ENCODE measurements at regions not wholly inside any gene's neighbourhood (a gene's known extent, or its start where the extent isn't known, plus 50 kb on each side); places are given as distances from the start of the nearest gene placed in this dataset.
A peak's percentile ranks its signal among the peaks of the same experiment; 100 is the strongest.

DNA sequence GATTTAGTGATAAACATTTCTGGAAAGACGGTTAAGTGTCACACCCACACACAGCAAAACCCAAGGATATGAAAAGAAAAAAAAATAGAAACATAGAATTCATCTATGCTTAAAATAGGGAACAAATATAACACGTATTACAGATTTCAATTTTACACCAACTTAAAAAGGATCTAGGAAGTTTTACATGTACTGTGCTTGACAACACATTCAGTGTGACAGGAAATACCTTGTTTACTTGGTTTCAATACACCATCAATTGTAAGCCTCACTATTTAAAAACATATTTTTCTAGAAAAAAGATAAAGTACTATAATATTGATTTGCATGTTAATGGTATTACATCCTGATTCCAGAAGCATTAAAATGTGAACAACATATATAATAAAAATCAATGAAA lies 77.0 kb upstream of the SPRY1 start:
- DNase-seq (ENCODE audit: low read depth), result no peak

DNA sequence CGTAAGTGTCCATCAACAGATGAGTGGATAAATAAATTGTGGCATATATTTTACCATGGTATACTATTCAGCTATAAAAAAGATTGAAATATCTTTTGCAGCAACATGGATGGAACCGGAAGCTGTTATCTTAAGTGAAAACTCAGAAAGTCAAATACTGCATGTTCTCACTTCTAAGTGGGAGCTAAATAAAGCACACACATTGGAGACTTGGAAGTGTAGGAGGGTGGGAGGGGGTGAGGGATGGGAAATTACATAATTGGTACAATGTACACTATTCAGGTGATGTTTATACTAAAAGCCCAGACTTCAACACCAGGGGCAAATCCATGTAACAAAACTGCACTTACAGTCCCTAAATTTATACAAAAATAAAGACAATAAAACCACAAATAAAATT lies 72.6 kb upstream of the SPRY1 start:
- no peak for DNase-seq (ENCODE audit: low read depth)

DNA sequence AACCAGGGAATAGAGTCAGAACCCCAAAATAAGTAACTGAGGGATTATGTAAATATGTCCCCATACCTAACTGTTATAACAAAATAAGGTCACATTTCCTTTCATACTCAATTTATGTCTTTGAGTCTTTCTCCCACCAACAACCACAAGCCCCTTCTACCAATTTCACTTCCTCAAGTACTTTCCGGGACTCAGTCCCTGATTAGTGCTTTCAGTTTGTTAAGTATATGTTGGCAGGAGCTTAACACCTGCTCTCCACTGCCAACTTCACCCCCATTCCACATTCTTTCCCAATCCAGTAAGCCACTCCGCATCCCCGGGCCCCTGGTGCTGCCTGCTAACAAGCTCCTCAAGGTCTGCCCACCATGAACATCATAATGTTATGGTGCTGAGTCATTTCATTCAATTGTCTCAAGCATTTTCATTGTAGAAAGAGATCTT lies 71.3 kb upstream of the SPRY1 start:
- DNase-seq (ENCODE audit: low read depth), result no peak

DNA sequence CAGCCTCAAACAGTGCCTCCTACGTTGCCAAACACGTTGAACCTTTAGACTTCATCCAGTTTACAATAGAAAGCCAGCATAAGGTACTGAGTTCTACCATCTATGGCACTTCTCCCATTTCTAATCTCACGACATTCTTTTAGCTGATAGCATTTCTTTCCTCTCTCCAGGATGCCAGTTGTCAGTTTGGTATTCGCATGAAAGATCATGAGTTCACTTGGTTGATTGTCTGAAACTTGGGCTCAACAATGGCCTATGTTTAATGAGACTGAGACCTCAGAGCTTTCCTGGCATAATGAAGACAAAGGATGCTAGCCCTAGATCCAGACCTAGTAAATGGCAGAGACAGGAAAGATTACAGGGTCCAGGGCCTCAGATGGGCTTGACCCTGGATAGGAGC lies 69.2 kb upstream of the SPRY1 start:
- DNase-seq (ENCODE audit: low read depth), result no peak

DNA sequence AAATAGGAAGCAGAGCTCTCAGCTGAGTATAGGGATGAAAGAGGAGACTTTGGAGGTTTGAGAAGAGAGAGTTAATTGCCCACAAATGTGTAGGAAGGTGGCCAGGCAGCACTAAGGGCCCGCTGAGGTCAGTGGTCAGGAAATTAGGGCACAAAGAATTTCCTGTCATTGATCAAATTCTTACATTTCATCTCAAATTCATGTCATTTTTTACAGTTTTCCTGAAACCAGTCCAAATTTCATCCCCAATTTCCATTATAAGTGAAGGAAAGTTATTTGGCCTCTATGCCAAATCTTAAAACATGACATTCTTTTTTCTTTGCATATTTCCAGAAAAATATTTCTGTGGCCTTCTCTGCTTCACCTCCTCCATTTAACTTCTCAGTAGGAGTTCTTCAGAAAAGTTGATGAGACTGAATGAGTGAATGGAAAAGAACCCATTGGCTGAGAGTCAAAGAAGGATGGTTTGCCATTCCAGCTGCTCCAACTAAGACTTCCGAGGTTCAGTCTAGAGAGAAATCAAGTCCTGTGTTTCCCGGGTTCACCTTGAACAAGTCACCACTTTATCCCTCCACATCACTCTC lies 68.7 kb upstream of the SPRY1 start:
- DNase-seq (ENCODE audit: low read depth), result no peak

DNA sequence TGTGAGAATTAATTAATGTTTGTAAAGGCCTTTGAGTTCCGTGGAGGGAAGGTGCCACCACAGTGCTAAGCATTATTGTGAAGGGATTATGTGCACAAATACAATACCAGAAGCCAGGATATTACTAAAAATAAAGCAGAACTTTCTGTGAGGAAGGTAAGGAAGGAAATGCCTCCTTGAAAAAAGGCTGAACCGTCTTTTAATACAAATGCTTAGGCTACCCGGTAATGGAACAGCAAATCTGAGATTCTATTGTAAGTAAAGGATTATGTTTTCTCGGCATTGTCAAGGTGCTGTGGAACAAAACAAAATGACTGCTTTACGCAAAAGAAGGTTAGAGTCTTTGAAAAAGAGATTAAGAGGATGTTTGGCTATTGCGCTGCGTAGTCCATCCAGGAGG lies 57.9 kb upstream of the SPRY1 start:
- DNase-seq (ENCODE audit: low read depth), result no peak

DNA sequence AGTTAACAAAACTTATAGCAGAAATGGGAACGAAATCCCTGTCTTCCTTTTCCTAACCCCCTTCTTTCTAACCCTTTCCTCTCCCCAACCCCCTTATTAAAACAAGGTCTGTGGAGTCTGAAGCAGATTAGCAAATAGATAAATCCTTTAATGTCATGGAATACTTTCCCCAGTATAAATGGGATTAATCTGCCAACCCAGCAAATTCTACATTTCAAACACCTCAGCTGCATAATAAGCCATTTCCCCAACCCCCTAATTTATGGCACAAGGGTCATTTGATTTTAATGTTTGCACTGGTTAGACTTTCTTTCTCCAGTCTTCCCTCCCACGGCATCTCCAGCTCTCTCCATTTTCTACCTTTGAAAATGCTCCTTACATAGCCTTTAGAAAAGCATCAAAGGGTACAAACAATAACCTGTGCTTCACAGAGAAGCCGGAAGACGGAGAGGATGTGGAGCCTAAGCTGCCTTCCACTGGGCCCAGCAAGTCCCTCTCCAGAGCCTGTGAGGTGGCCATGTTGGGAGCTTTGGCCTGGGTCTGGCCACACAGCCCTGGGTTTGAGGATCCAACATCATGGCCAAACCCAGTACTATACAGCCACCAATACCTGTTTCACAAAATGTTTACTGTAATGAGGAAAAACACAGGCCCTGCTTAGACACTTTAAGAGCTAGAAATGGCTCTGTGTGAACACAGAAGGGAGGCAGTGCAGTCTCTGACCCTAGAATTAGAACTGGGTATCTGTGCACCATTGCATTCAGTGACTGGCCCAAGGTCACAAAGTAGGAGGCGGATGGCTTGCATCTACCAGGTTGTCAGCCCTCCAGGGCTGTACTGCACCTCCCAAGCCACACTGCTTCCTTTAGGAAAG lies 56.9 kb upstream of the SPRY1 start:
- DNase-seq (ENCODE audit: low read depth), result no peak

DNA sequence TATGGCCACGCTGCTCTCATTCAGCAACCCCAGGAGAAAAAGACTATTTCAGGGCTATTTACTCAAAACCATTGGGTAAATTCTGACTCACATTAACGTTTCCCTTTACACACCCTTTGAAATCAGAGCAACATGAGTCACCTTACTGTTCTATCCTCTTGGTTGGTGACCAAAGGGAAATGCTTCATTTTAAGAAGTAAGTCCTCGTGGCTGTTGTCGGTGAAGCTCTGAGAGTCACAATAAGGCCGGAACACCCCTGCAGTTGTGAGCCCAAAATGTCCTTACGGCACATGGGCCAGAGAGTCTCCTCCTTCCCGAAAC lies 56.3 kb upstream of the SPRY1 start:
- peak; percentile 79 for DNase-seq (ENCODE audit: low read depth)

DNA sequence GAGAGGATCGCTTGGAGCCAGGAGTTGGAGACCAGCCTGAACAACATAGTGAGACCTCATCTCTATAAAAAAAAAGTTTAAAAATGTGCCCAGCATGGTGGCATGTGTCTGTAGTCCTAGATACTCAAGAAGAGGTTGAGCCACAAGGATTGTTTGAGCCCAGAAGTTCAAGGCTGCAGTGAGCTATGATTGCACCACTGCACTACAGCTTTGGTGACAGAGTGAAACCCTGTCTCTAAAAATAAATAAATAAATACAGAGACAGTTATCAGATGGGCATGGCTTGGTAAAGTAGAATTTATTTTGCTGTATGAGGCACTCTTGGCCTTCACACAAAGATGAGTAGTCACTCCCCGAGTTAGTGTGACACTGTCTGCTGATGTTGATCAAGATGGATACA lies 54.1 kb upstream of the SPRY1 start:
- DNase-seq (ENCODE audit: low read depth), result no peak

DNA sequence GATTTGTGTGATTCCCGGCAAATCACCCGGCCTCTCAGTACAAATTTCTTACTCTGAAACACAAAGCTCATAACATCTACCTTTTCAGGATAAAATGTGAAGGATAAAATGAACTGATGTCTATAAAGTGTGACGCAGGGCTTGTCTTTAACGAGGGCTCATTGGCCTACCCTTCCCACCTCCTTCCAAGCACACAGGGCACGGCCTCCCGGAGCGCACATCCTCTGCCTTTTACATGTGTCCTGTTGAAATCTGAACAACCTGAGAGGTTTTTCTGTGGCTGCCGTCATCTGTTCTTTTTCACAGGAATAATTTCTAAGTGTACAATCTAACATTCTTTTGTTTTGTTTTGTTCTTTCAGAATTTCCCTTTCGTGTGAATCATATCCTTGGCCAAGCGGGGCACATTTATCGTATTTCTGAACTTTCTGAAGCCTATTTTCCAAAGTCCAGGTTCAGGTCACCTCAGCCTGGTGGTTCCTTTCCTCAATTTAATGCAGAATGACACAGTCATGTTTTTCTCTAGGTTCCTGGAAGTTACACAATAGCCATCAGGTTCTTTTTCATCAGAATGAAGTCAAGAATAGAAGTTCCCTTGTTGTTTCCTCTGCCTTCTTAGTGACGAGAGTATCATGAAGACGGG lies 53.1 kb upstream of the SPRY1 start:
- DNase-seq (ENCODE audit: low read depth), result no peak

DNA sequence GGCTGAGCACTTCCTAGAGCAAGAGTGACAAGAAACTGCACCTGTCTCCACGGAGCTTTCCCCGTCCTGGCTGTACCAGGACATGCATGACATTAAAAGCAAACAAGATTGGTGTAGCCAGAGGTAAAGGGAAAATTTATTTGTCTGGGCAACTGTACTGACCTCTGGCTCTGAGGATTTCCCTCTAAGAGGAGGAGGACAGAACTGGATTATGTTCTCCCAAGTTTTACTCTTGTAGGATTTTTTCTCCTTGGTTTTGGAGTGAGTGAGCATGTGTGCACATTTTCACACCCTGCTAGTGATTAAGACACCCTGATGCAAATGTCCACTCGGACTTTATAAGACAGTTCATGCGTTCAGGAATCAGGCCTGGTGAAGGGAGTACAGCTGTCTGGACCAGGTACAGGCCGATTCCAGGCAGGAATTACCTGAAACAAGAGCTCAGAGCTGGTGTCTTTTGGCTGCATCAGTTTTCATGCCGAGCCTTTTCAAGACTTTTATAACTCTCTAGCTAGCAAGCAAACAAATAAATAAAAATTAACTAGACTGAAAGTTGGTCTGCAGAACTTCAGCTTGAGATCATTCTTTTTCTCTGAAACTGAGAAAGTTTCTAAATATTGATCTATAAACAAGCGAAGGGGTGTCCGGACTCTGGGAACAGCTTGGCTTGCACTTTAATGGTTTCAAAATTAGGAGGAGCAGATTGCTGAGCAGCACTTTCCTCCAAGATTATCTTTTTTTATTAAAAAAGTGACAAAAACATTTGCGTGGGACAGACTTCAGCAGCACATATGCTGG lies 51.3 kb upstream of the SPRY1 start:
- no peak for DNase-seq (ENCODE audit: low read depth)

DNA sequence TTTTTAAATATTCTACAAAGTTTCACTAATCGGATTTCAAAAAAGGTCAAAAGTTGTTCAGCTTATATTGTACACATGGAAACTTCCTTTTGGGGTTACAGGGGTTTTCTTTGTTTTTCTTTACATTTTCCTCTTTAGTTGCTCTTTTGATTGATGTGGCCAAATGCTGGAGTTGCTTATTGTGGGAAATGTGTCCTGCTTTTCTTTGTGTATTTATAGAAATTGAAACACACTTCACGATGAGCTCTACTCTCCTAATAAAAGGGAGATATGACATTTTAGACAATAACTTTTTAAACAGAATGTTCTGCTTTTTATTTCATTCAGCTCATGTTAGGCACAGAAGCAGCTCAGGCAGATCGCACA lies 50.7 kb upstream of the SPRY1 start:
- no peak for DNase-seq (ENCODE audit: low read depth)

DNA sequence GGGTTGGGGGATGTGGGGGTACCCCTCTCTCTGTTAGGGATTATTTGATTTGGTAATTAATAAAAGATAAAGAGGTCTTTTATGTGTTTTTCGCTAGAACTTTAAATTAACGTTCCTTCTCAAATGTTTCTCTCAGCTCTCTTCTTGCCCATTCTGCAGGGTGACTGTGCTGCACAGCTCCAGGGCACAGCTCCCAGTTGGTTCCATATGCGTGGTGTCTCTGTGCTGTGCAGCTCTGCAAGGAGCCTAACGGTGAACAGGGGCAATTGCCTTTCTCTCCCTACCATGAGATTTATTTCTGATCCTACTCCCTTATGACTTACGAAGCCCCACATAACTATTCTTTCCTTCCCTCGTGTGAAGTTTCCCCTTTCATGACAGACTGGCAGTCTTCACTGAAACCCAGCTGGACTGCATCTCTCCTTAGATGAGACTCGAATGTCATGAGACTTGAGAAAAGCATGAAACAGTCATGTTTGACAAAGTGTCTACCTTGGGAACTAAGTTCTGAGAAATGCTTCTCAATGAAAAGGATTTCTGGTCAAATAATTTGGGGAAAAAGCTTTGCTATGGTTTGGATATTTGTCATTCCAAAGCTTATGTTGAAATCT lies 50.2 kb upstream of the SPRY1 start:
- DNase-seq (ENCODE audit: low read depth), result no peak
